Astrocyte of the cerebellum (primary cell): ENCODE measurements at regions not wholly inside any gene's neighbourhood (a gene's known extent, or its start where the extent isn't known, plus 50 kb on each side); places are given as distances from the start of the nearest gene placed in this dataset.

Experiments
- DNase-seq: peaks from one replicate; pipeline ENCODE4 v3.0.0-alpha.2; 2011; ENCODE audit warnings: low read depth
- H3K4me3 ChIP-seq: 2 replicates; pipeline ENCODE4 v1.5.1; 2011; ENCODE audit warnings: mild to moderate bottlenecking, low read depth, low read length, moderate library complexity
- in situ Hi-C: cut with HindIII; loops from 2 replicates; pipeline ENCODE4 v1.10.0; 2017; ENCODE audit warnings: low sequenced_read_pairs
- TF ChIP-seq, protein P1 (sequence below): IDR thresholded peaks from 2 replicates; pipeline ENCODE4 v1.5.1; 2012; ENCODE audit warnings: low read length, low read depth, moderate library complexity, mild to moderate bottlenecking; ENCODE audit errors: missing control alignments

DNA sequence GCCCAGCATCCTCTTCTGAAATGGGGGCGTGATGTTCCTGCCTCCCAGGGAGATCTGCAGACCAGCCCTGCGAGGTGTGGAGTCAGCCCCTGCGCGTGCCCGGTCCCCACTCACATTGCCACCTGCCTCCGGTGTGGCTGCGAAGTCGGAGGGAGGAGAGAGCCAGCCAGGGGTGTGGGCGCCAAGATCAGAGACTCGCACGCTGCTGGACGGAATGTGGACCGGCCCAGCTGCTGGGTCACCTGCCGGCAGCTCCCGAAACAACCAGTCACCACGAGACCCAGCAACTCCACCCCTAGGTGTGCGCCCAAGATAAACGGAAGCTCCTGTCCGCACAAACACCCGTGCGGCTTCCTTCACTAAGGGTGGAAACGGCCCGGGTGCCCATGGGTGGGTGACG lies 51.1 kb upstream of the EGFL7 start:
- in situ Hi-C loops = no loop called here
- no peak for DNase-seq
- TF ChIP-seq, protein P1, sequence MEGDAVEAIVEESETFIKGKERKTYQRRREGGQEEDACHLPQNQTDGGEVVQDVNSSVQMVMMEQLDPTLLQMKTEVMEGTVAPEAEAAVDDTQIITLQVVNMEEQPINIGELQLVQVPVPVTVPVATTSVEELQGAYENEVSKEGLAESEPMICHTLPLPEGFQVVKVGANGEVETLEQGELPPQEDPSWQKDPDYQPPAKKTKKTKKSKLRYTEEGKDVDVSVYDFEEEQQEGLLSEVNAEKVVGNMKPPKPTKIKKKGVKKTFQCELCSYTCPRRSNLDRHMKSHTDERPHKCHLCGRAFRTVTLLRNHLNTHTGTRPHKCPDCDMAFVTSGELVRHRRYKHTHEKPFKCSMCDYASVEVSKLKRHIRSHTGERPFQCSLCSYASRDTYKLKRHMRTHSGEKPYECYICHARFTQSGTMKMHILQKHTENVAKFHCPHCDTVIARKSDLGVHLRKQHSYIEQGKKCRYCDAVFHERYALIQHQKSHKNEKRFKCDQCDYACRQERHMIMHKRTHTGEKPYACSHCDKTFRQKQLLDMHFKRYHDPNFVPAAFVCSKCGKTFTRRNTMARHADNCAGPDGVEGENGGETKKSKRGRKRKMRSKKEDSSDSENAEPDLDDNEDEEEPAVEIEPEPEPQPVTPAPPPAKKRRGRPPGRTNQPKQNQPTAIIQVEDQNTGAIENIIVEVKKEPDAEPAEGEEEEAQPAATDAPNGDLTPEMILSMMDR = no peak
- H3K4me3 ChIP-seq = no peak overlapping the region

DNA sequence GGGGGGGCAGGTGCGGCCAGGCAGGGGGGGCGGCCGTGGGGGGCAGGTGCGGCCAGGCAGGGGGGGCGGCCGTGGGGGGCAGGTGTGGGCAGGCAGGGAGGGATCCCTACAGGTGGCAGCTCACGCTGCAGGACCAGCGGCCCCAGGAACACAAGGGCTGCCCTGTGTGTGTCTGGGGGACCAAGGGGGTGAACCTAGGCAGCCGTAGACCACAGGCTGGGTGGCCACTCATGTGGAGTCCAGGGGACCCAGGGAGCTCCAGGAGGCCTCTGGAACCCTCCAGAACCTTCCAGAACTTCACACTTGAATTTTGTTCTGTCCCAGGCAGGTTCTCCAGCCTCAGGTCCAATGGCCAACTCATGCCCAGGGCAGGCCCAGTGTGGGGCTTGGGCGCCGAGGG lies 51.6 kb upstream of the EGFL7 start:
- H3K4me3 ChIP-seq = no peak overlapping the region
- in situ Hi-C loops = no loop called here
- TF ChIP-seq, protein P1 = no peak
- no peak for DNase-seq

DNA sequence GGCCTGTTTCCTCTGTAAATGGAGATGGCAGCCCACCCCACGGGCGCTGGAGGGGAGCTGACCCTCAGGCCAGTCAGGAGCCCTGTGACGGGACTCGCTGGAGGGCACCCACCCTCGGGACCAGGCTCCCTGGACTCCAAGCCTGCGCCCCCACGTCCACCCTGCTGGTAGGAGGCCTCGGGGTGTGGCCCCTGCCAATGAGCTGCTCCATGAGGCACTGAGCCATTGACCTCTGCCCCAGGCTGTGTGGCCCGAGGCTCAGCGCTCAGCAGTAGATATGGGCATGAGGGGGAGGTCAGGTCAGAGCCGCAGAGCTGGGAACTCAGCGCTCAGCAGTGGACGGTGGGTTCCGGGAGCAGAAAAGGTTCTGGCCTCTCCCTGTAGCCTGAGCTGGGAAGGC lies 52.3 kb upstream of the EGFL7 start:
- DNase-seq = no peak
- TF ChIP-seq, protein P1 = no peak
- in situ Hi-C loops = no loop called here
- no peak overlapping the region for H3K4me3 ChIP-seq

DNA sequence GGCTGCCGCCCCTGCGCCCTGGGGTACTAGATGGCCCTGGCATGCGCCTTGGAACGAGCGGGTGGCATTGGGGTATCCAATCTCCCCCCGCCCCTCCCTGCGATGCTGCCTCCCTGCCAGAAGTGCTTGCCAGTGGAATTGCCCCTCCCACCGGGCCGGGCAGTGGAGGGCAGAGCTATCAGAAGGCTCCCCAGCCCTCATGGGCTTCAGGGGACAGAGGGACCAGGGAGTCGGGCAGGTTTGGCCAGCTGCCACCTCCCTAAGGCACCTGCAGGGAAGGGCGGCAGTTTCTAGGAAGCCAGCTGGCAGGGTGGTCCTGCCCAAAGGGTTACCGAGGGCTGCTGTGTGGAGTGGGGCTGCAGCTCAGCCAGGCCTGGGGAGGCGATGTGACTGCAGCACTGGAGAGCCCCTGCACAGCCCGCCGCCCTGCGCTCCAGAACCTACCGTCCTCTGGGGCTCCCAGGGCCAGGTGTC lies 52.8 kb upstream of the EGFL7 start:
- DNase-seq = no peak
- in situ Hi-C loops = no loop called here
- TF ChIP-seq, protein P1 = no peak
- H3K4me3 ChIP-seq = no peak overlapping the region

DNA sequence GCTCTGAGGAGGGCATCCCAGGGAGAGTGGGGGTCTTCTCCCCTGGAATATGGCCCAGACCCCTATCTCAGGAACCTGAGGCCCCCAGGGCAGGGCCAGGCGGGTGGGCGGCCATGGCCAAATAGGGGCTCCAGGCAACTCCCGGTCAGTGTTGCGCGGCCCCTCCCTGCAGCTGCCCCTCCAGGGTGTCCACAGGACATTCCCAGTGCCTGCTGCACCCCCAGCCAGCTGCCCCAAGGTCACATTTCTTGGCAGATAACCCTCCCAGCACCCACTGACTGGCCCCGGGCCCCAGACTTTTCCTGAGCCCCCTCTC lies 53.6 kb upstream of the EGFL7 start:
- TF ChIP-seq, protein P1 = no peak
- no peak overlapping the region for H3K4me3 ChIP-seq
- in situ Hi-C loops = no loop called here
- DNase-seq = no peak

DNA sequence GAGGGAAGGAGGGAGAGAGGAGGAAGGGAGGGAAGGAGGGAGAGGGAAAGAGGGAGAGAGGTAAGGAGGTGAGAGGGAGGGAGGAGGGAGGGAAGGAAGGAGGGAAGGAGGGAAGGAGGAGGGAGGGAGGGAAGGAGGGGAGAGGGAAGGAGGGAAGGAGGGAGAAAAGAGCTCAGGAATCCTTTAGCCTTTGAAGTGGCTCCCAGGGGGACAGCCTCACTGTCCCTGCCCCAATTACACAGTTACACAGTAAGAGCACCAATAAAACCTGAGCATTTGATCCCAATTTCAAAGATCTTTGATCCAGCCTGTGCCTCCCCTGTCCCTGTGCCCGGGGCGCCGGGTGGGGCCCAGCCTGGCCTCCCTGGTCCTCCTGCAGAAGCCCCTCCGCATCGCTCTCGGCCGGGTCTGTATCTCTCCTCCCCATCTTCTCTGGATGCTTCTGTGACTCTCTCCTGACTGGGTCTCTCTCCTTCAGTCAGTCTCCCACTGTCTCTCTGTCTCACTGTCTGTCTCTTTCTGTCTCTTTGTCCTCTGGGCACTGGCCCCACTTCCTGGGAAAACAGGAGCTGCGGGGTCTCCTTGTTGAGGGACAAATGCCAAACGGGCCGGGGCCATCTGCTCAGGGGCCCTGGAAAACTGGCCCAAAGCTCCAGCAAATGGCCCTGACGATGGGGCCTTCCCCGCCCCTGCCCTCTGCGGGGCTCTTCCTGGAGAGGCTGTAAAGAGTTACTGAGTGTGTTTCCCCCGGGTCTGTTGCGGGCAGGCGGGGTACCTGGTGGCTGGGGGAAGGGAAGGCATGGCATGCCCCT lies 54.2 kb upstream of the EGFL7 start:
- in situ Hi-C loops = no loop called here
- TF ChIP-seq, protein P1 = no peak
- DNase-seq = no peak
- H3K4me3 ChIP-seq = no peak overlapping the region
